GM21786 (cell line): ENCODE measurements at regions not wholly inside any gene's neighbourhood (a gene's known extent, or its start where the extent isn't known, plus 50 kb on each side); places are given as distances from the start of the nearest gene placed in this dataset.
"Not testable (repeated sequence)": the region's sequence is repeated elsewhere in the genome, so short reads cannot be mapped to it uniquely, and the experiment has no call there.

Experiments used
- ATAC-seq: cut with Tn5 transposase; IDR thresholded peaks from one replicate; pipeline ENCODE4 v1.9.1; 2021; ENCODE audit not compliant: unreplicated experiment

DNA sequence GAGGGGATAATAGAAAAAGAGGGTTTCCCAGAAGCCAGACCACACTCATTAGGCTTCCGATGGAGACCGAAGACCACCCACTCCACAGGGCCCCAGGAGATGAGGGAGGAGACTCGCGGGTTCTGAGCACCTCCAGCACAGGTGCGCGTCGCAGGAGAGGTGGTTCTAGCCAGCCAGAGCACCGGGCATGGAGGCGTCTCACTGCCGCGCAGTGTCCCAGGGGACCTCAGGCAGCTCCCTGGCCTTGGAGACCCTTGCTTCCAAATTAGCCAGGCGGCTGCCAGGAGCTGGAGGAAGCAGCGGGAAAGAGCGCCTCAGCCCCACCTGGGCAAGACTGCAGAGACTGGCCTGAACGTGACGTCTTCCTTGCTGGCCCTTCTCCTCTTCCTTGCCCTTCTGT lies 115.4 kb upstream of the FBXL7 start:
- no peak for ATAC-seq

DNA sequence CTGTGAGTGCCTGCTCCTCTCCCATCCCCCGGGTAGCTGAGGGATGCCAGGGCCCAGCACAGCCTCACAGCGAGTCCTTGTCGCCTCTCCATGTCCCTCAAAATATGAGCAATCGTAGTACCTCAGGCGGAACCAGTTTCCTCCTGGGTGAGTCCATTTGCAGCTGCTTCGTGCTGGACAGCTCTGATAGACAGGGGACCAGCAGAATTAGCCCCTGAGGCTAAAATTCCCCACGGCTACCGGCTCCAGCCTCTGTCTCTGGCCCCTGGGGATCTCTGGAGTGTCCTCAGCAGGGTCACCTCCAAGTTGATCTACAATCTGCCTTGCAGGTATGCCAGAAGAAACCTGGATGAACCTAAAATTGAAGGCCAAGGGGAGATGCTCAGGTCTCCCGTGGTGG lies 115.8 kb upstream of the FBXL7 start:
- no peak for ATAC-seq

DNA sequence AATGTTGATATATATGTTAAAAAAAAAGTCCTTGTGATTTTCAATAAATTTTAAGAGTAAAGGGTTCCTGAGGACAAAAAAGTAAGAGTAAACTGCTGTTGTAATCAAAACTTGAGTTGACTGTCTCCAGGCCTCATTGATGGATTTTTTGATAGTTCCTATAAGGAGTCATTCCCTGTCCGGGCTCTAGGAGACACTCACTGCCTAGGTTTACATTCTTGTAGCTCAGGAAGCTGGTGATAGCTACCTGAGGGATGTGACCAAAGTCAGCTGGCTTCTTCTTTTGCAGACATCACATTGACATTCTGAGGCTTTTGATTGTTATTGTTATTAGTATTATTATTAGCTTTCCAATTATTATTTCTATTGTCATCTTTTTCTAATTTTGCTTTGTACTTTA lies 116.5 kb upstream of the FBXL7 start:
- ATAC-seq, result no peak

DNA sequence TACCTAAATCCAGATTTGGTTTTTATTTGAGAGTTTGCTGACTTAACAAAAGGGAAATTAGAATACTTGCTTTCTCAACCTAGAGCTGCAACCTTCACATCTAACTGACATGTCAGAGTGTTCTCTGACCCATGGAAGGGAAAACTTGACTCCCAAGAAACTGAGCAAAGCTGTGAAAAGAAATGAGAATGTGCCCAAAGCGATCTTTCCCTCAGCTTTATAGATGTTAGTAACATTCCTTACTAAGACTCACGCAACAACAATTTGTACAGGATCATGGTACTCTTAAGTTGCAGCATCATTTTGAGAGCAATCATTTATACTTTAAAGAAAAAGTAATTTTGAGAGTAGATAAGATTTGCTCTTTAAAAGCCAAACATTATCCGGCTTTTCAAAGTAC lies 117.0 kb upstream of the FBXL7 start:
- no peak for ATAC-seq

DNA sequence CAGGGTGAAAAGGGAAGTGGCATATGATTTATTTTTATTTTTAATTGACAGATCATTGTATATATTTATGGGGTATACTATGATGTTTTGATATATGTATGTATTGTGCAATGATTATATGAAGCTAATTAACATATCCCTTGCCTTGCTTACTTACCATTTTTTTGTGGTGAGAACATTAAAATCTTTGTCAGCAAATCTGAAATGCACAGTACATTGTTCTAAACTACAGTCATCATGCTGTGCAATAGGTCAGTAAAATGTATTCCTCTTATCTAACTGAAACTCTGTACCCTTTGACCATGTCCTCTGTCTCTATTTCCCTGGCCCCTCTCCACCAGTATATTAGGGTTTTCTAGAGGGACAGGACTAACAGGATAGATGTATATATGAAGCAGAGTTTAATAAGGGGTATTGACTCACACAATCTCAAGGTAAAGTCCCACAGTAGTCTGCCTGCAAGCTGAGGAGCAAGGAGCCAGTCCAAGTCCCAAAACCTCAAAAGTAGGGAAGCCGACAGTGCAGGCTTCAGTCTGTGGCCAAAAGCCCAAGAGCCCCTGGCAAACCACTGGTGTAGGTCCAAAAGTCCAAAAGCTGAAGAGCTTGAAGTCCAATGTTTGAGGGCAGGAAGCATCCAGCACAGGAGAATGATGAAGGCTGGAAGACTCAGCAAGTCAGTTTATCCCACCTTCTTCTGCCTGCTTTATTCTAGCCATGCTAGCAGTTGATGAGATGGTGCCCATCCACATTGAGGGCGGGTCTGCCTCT lies 122.2 kb upstream of the FBXL7 start:
- ATAC-seq, result no peak

DNA sequence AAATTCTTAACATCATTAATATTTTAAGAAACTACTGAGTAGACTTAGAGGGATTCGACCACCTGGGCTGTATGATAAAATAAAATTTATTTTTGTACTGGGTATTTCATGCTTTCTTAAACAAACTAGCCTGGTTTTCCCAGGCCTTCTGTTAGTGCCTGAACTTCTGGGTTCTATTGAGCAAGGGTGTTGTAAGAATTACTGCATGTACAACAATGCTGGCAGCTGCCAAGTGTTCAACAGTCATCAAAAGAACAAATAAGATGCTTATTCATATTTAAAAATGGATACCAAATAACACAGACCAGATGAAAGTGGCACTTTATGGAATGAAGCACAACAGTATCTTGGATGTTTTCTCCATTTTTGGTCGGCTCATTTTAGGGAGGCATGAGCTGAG lies 123.2 kb upstream of the FBXL7 start:
- ATAC-seq, result no peak

DNA sequence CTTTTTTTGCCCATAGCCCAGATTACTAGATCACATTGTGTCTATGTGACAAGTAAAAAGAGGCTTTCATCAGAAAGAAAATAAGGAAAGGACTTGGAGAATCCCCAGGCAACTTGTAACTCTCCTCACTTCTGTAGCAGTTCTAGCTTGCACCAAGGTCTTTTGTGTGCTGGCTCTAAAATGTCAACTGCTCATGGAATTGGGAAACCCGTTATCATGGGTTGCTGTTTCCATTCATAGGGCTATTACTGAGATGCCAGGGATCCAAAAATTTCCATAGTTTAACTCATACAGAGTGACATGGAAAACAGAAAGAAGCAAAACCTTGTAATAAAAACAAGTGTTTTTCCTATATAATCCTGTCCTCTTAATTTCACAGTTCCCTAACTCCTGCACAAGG lies 123.9 kb upstream of the FBXL7 start:
- no peak for ATAC-seq

DNA sequence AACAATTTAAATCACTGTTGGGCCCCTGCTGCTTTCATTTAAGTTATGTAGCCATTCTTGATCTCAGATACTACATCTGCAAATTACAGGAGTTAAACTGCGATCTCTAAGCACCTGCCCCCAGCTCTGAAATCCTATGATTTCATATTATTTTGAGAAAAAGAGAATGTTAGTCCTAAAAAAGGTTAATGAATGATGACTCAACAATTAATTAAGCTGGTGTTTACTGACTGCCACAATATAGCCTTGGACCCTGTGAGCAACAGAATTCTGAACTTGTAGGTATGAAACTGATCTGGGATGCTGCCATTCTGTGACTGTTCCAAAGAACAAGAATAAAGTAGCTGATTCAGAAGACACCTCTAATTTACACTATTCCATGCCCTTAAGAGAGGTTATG lies 124.4 kb upstream of the FBXL7 start:
- ATAC-seq, result no peak

DNA sequence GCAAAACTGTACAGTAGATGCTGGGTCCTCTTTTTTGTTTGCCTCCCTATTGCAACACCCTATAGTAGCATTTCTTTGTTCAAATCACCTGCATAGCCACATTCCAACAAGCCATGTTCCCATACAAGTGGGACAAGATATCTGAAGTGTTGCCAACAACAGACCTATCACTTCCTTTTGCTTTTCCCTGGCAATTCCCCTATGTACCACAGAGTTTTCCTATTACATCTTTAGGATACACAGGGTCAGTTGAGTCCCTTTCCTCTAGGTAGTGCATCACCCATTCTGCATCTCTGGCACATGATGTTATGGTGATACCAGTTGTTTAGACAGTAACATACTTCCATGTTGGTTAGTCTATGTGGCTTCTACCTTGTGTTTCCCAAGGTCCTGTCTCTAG lies 125.1 kb upstream of the FBXL7 start:
- no peak for ATAC-seq

DNA sequence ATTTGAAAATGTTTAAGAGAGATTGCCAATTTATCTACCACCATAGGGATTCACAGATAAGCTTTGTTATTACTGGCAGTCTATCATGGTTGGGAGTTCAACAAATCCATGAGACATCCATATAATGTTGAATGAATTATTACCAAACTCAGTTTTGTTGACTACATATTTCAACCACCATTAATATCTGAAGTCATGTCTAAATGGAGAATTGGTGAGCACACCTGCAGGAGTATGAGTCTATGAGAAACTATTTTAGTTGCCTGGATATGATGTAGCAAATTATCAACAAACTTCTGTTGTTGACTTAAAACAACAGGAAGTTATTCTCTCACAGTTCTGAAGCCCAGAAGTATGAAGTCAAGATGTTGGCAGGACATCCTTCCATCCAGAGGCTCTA lies 126.8 kb upstream of the FBXL7 start:
- ATAC-seq, result no peak

DNA sequence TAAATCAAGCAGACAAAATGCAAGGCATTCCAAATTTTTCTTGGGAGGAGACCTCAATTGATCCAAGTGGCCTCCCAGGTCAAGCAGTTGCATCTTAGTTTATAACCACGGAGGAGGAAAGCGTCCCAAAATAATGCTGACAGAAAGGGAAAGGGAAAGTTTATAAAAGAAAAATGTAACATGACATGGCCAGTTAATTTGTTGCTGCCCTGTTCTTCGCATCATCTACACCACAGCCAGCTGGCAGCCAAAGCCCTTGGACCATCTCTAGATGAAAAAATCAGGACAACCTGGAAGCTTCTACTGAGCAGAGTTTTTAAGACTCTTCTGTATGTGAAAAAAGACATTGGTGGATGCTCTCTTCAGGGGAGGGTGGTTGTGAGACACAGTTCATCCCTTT lies 128.8 kb upstream of the FBXL7 start:
- no peak for ATAC-seq

DNA sequence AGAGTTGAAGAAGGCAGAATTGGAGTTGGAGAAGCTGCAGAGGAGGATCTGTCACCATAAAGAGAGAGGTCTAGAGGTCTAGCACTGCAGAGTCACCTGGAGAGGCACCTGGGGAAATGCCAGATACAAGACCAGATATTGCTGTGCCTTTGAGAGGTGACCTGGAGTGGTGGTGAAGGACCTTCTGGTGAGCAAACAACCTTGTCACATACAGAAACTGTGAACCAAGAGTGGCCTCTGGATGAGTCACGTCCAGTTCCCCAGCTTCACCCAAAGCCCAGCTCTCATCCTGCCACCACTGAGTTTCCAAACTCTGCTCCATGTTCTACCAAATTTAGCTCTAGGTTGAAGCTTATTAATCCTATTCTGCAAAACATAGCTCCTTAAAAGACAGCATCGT lies 131.1 kb upstream of the FBXL7 start:
- no peak for ATAC-seq

DNA sequence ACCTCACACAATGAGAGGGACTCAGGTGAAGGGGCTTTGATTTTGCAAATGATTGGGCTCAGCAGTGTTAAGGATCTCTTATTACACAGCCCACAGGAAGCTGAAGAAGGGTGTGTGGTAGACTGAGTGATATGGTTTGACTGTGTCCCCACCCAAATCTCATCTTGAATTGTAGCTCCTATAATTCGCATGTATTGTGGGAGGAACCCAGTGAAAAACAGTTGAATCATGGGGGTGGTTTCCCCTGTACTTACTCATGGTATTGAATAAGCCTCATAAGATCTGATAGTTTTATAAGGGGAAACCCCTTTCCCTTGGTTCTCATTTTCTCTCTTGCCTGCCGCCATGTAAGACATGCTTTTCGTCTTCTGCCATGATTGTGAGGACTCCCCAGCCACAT lies 132.5 kb upstream of the FBXL7 start:
- no peak for ATAC-seq

DNA sequence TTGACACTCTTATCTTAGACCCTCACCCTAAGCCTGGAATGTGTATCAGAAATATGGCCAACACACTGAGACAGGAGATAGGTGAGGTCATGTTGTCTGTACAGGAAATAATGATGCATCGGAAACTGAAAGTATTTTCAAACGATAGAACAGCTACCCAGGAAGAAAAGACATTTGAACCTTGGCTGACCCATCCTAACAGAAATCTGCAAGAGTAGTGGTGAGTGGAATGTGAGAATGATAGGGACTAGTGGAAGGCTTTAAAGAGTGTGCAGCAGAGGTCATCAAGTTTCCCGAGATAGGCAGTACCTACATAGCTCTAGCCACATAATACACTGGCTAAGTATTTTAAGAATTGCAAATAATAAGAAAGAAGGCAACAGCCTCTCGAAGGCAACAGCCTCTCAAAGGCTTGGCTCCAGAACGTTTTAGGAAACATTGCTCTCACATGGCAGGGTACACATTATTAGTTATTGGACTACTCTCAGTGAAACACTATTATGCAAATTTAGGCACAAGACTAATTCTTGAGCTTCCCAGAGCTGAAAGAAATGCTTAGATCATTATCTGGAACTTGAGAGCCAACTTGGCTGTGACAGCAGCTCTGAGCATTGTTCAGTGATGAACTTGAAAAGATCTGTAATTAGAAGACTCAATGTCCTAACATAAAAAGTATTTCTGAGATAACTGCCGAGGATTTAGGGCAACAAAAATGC lies 133.1 kb upstream of the FBXL7 start:
- no peak for ATAC-seq

DNA sequence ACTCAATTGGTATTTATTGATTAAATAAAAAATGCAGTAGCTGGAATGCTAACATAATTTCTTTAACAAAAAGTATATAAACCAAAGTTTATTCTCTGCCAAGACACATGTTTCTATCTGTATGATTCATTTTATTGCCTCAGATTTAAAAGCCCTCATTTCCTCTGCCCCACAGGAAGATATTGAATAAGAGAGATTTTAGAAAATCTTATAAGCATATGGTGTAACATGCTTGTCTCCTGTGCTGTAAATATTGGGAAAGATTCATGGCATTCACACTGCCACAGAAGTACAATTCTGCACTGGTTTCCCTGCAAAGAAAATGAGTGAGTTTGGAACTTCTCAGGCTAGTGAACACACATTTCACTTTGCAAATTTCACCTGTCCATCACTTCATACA lies 134.9 kb upstream of the FBXL7 start:
- no peak for ATAC-seq

DNA sequence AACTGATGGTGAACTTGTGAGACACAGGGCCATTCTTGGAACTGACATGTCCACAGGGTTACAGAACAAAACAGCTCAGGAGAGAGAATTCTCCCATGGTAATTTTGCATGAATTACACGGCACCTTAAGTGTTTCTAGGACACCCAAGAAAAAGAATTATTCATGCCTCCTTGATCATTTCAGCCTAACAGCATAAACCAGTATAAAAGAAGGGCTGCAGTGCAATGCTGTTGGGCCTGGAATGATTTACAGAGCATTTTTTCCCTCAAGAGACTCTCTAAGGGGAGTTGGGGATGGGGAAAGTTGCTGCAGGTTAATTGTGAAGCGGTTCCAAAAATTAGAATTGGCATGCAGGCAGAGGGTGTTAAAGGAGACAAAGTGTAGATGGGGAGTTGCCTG lies 136.4 kb upstream of the FBXL7 start:
- no peak for ATAC-seq

DNA sequence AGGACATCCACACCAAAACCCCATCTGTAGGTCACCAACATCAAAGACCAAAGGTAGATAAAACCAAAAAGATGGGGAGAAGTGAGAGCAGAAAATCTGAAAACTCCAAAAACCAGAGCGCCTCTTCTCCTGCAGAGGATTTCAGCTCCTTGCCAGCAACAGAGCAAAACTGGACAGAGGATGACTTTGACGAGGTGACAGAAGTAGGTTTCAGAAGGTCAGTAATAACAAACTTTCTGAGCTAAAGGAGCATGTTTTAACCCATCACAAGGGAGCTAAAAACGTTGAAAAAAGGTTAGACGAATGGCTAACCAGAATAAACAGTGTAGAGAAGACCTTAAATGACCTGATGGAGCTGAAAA lies 142.9 kb upstream of the FBXL7 start:
- ATAC-seq, result not testable (repeated sequence)

DNA sequence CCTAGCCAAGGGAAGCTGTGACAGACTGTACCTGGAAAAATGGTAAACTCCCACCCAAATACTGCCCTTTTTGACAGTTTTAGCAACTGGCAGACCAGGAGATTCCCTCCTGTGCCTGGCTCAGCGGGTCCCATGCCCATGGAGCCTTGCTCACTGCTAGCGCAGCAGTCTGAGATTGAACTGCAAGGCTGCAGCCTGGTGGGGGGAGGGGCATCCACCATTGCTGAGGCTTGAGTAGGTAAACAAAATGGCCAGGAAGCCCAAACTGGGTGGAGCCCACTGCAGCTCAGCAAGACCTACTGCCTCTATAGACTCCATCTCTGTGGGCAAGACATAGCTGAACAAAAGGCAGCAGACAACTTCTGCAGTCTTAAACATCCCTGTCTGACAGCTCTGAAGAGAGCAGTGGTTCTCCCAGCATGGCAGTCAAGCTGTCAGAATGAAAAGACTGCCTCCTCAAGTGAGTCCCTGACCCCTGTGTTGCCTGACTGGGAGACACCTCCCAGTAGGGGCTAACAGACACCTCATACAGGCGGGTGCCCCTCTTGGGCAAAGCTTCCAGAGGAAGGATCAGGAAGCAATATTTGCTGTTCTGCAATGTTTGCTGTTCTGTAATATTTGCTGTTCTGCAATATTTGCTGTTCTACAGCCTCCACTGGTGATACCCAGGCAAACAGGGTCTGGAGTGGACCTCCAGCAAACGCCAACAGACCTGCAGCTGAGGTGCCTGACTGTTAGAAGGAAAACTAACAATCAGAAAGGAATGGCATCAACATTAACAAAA lies 143.5 kb upstream of the FBXL7 start:
- not testable (repeated sequence) for ATAC-seq

DNA sequence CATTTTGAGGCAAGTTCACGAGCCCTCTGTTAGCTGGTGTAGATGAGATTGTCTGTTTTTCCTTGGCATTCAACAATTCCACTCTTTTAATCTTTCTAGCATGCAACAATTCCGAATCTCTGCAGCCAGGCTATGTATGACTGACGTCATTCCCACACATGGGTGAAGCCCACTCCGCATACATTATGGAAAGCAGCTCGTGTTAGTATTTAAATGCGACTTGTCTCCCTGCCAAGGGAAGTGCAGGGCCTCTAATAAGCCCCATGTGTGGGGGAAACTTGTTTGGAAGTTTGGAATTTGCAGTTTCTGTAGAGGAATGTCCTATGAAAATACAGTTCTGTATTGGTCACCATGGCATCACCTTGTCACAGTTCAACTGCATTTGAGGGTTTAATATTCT lies 146.0 kb upstream of the FBXL7 start:
- ATAC-seq, result no peak

DNA sequence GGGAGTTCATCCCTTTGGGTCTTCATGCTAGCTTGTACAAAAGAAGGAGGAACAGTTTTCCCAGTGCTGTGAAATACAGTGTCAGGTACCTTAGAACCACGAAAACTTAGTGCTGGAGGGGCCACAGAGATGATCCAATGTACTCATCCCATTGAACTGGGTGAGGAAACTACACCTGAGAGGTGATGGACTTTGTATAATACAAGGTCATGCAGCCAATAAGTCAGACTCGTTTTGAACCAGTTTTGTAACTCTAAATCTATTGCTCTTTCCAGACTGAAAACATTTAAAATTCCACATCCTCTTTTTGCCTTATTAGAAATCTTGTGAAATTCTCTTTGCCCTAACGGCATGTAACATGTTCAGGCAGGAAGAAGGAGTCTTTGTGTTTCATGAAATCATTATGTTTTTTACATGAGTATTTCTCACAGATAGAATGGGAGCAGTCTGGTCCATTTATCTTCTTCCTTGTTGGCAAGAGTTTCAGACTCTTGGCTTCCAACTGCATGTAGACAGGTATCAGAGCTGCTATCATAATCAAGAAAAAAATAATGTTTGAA lies 146.8 kb upstream of the FBXL7 start:
- no peak for ATAC-seq

DNA sequence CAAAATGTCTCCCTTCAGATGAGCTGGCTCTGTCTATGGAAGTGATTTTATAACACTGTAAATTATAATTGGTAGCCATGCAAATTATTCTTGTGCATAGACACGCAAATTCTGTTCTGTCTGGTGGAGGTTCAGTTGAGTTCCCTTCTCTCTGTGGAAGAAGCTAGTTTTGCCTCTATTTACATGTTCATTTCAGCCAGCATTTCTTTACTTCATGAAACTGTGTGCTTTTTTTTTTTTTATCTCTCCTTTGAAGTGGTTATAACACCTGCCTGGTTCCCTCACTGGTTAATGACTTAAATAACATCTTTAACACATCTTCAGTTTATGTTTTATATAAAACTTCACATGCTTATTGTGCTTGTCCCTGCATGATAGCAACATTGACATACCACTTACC lies 149.4 kb upstream of the FBXL7 start:
- no peak for ATAC-seq

DNA sequence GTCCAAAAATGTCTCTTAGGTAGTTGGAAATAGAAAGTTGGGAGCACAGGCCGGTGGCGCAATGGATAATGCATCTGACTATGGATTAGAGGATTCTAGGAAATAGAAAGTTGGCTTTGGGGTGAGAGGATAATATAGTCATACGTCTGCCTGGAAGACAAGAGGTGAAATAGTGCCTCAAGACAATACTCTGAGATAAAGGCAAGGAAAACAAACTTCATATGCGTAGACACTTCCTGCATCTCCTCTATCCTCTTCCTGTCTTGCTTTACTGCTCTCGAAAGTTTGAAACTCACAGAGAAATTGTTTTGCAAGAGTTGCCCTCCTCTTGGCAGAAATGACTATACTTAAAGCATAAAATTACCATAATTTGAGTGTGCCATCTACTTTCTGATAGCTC lies 153.2 kb upstream of the FBXL7 start:
- ATAC-seq, result no peak
